Neural progenitor cell (in vitro differentiated cells): ENCODE measurements at regions not wholly inside any gene's neighbourhood (a gene's known extent, or its start where the extent isn't known, plus 50 kb on each side); places are given as distances from the start of the nearest gene placed in this dataset.
"Not testable (repeated sequence)": the region's sequence is repeated elsewhere in the genome, so short reads cannot be mapped to it uniquely, and the experiment has no call there.

Experiments
- DNase-seq: peaks from one replicate; pipeline ENCODE4 v3.0.0-alpha.2; 2016; ENCODE audit warnings: low spot score
- H2AFZ ChIP-seq: fragments of 200-600 bp; sonication (generic); replicated peaks from 2 replicates; pipeline ENCODE4 v1.6.1; 2016; ENCODE audit warnings: antibody characterized with exemption
- H3F3A ChIP-seq: fragments of 200-600 bp; sonication (generic); 2 replicates; pipeline ENCODE4 v1.6.1; 2016; ENCODE audit warnings: antibody characterized with exemption, low read depth
- H3K27ac ChIP-seq: fragments of 200-600 bp; sonication (generic); 2 replicates; pipeline ENCODE4 v1.5.1; 2016; ENCODE audit warnings: mild to moderate bottlenecking
- H3K27me3 ChIP-seq: fragments of 200-600 bp; sonication (generic); 2 replicates; pipeline ENCODE4 v1.6.1; 2016; ENCODE audit warnings: mild to moderate bottlenecking, moderate library complexity
- H3K36me3 ChIP-seq: fragments of 200-600 bp; sonication (generic); 2 replicates; pipeline ENCODE4 v1.5.1; 2016
- H3K4me1 ChIP-seq: fragments of 200-600 bp; sonication (generic); 2 replicates; pipeline ENCODE4 v1.6.1; 2016; ENCODE audit warnings: mixed run types
- H3K4me2 ChIP-seq: fragments of 200-600 bp; sonication (generic); 2 replicates; pipeline ENCODE4 v1.6.1; 2016
- H3K4me3 ChIP-seq: fragments of 200-600 bp; sonication (generic); 2 replicates; pipeline ENCODE4 v1.5.1; 2016
- H3K79me2 ChIP-seq: fragments of 200-600 bp; sonication (generic); 2 replicates; pipeline ENCODE4 v1.6.1; 2016; ENCODE audit warnings: low read depth
- H3K9ac ChIP-seq: fragments of 200-600 bp; sonication (generic); 2 replicates; pipeline ENCODE4 v1.6.1; 2016
- H3K9me3 ChIP-seq: fragments of 200-600 bp; sonication (generic); 2 replicates; pipeline ENCODE4 v1.5.1; 2016; ENCODE audit warnings: low read depth
- H4K20me1 ChIP-seq: fragments of 200-600 bp; sonication (generic); 2 replicates; pipeline ENCODE4 v1.6.1; 2016; ENCODE audit warnings: low read depth
- H3K27ac Mint-ChIP-seq: 3 replicates; pipeline ENCODE4 v1.8.0; 2021; ENCODE audit warnings: mixed read lengths
- H3K27me3 Mint-ChIP-seq: 2 replicates; pipeline ENCODE4 v1.8.0; 2022; ENCODE audit warnings: low read depth, mild to moderate bottlenecking, inconsistent platforms, moderate library complexity, mixed read lengths; ENCODE audit not compliant: insufficient read depth
- H3K36me3 Mint-ChIP-seq: 3 replicates; pipeline ENCODE4 v1.8.0; 2021; ENCODE audit warnings: mixed read lengths
- H3K4me1 Mint-ChIP-seq: 3 replicates; pipeline ENCODE4 v1.8.0; 2021; ENCODE audit warnings: mixed read lengths
- H3K4me3 Mint-ChIP-seq: 3 replicates; pipeline ENCODE4 v1.8.0; 2021; ENCODE audit warnings: mild to moderate bottlenecking, moderate library complexity, mixed read lengths
- H3K9me3 Mint-ChIP-seq: 3 replicates; pipeline ENCODE4 v1.8.0; 2020; ENCODE audit warnings: mixed read lengths

GRCh38 chr21:6083574-6084120 is 4437.7 kb upstream of the TPTE start:
- not testable (repeated sequence) for H3K79me2 ChIP-seq, H2AFZ ChIP-seq, H3K4me2 ChIP-seq, H4K20me1 ChIP-seq, H3K27ac ChIP-seq, H3K4me3 Mint-ChIP-seq, H3K27me3 ChIP-seq, H3K27me3 Mint-ChIP-seq, H3K9me3 Mint-ChIP-seq, H3K4me1 Mint-ChIP-seq, H3K36me3 Mint-ChIP-seq, H3K27ac Mint-ChIP-seq, H3K4me1 ChIP-seq, H3F3A ChIP-seq, DNase-seq, H3K36me3 ChIP-seq, H3K9me3 ChIP-seq, H3K9ac ChIP-seq, H3K4me3 ChIP-seq

GRCh38 chr21:6086038-6086437 is 4435.3 kb upstream of the TPTE start:
- H3K4me1 ChIP-seq, H3K4me3 ChIP-seq, H3K79me2 ChIP-seq, H3K4me1 Mint-ChIP-seq, H3K9me3 ChIP-seq, H4K20me1 ChIP-seq, H3K27ac ChIP-seq, H3K9ac ChIP-seq, H3K4me3 Mint-ChIP-seq, H2AFZ ChIP-seq, H3K4me2 ChIP-seq, H3K36me3 Mint-ChIP-seq, H3K27me3 Mint-ChIP-seq, H3K36me3 ChIP-seq, DNase-seq, H3K9me3 Mint-ChIP-seq, H3K27me3 ChIP-seq, H3K27ac Mint-ChIP-seq, H3F3A ChIP-seq: not testable (repeated sequence)

GRCh38 chr21:6087579-6088178 is 4433.7 kb upstream of the TPTE start:
- H3K36me3 Mint-ChIP-seq, H3K9me3 Mint-ChIP-seq, H3K36me3 ChIP-seq: not testable (repeated sequence)

GRCh38 chr21:6090286-6090908 is 4431.0 kb upstream of the TPTE start:
- DNase-seq, H3K4me1 Mint-ChIP-seq, H3K4me2 ChIP-seq, H3K9me3 ChIP-seq, H3K9me3 Mint-ChIP-seq, H3K4me3 Mint-ChIP-seq, H3K4me1 ChIP-seq, H3F3A ChIP-seq, H3K36me3 ChIP-seq, H3K27ac ChIP-seq, H3K27ac Mint-ChIP-seq, H3K27me3 Mint-ChIP-seq, H3K79me2 ChIP-seq, H3K27me3 ChIP-seq, H4K20me1 ChIP-seq, H2AFZ ChIP-seq, H3K4me3 ChIP-seq, H3K9ac ChIP-seq, H3K36me3 Mint-ChIP-seq: not testable (repeated sequence)

More at GRCh38 chr21:6087579-6088178, 4433.7 kb upstream of the TPTE start:
- not testable (repeated sequence) for H2AFZ ChIP-seq, H3K27ac Mint-ChIP-seq, H3K27ac ChIP-seq, H3K27me3 Mint-ChIP-seq, H3F3A ChIP-seq, H3K27me3 ChIP-seq, H3K79me2 ChIP-seq, H3K9me3 ChIP-seq, H3K4me2 ChIP-seq, H3K4me1 Mint-ChIP-seq, DNase-seq, H4K20me1 ChIP-seq, H3K4me1 ChIP-seq, H3K4me3 Mint-ChIP-seq, H3K9ac ChIP-seq, H3K4me3 ChIP-seq

DNA sequence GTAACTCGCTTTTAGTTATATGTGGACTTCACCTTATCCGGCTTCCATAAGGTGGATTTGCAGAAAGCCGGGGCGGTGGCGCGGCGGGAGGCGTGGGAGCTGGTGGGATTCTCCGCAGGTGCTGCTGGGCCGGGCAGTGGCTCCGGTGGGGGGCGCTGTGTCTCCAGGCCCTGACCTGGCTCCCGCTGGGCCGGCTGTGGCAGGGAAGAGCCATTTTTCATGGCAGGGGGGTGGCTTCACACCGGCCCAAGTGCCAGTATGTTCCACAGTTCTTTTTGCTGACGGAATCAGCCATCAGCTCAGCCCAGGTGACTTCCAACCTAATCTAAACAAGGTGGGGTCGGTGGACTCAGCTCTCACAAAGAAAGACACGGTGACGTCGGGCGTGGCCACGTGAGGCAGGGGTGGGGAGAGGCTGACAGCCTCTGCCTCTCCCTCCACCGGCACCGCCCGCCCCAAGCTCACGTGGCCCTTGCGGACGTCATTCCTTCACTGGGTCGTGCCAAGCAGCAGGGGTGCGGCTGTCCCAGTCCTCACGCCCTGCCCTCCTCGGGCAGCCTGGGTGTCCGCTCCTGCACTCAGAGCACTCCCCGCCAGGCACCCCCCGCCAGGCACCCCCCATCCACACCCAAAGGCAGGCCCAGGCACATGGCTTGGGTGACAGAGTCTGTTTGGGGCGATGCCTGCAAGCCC is 4429.9 kb upstream of the TPTE start:
- H3K4me1 ChIP-seq, H3K27ac Mint-ChIP-seq, H3K4me1 Mint-ChIP-seq, H3K79me2 ChIP-seq, H3K36me3 Mint-ChIP-seq, H3K4me3 ChIP-seq, H3F3A ChIP-seq, H4K20me1 ChIP-seq, H3K4me2 ChIP-seq, H3K4me3 Mint-ChIP-seq, H3K9ac ChIP-seq, DNase-seq, H3K9me3 ChIP-seq, H3K36me3 ChIP-seq, H2AFZ ChIP-seq, H3K27ac ChIP-seq, H3K27me3 ChIP-seq, H3K27me3 Mint-ChIP-seq, H3K9me3 Mint-ChIP-seq: not testable (repeated sequence)

GRCh38 chr21:6092401-6092800 is 4429.0 kb upstream of the TPTE start:
- not testable (repeated sequence) for H3K27ac Mint-ChIP-seq, H3K4me3 Mint-ChIP-seq, H3F3A ChIP-seq

GRCh38 chr21:6093419-6093818 is 4428.0 kb upstream of the TPTE start:
- not testable (repeated sequence) for H3K27ac ChIP-seq, H3K79me2 ChIP-seq, DNase-seq, H3K27ac Mint-ChIP-seq, H2AFZ ChIP-seq, H3K9me3 Mint-ChIP-seq, H3K36me3 ChIP-seq, H3K9me3 ChIP-seq, H4K20me1 ChIP-seq, H3K9ac ChIP-seq, H3K4me3 ChIP-seq, H3K4me2 ChIP-seq, H3K27me3 Mint-ChIP-seq, H3K36me3 Mint-ChIP-seq, H3K4me1 Mint-ChIP-seq, H3K4me1 ChIP-seq, H3K4me3 Mint-ChIP-seq, H3K27me3 ChIP-seq, H3F3A ChIP-seq

More at GRCh38 chr21:6092401-6092800, 4429.0 kb upstream of the TPTE start:
- not testable (repeated sequence) for H3K79me2 ChIP-seq, H3K36me3 Mint-ChIP-seq, H3K9me3 ChIP-seq, H3K36me3 ChIP-seq, H3K4me2 ChIP-seq, H3K9me3 Mint-ChIP-seq, H3K9ac ChIP-seq, H4K20me1 ChIP-seq, H3K4me1 Mint-ChIP-seq, H3K27me3 ChIP-seq, DNase-seq, H2AFZ ChIP-seq, H3K27ac ChIP-seq, H3K4me3 ChIP-seq, H3K27me3 Mint-ChIP-seq, H3K4me1 ChIP-seq

DNA sequence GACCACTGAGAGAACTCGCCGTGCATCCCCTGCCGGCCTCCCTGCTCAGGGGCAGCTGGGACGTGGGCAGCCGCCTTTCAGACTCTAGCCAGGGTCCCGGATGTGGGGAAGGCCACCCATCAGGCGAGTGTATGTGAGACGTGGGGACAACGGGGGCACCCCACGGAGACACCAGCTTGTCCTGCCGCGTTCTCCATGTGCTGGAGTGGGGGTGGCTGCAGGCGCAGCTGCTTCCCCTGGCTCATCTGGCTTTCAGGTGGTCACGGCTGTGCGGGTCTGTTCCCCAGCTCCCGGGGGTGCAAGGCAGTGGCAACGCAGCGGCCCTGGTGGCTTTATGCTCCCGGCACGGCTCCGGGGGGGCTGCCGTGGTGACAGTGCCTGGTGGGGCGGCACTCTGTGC is 4427.5 kb upstream of the TPTE start:
- not testable (repeated sequence) for H3K27me3 Mint-ChIP-seq, H3K4me3 ChIP-seq, DNase-seq, H3K36me3 ChIP-seq, H3K9ac ChIP-seq, H4K20me1 ChIP-seq, H3K9me3 ChIP-seq, H3K27ac ChIP-seq, H3K4me1 Mint-ChIP-seq, H3K36me3 Mint-ChIP-seq, H3K79me2 ChIP-seq, H3K9me3 Mint-ChIP-seq, H3K4me1 ChIP-seq, H3F3A ChIP-seq, H3K4me2 ChIP-seq, H3K27ac Mint-ChIP-seq, H3K4me3 Mint-ChIP-seq, H3K27me3 ChIP-seq, H2AFZ ChIP-seq
